Mucosa of descending colon (tissue), 3 donors: ENCODE measurements at regions not wholly inside any gene's neighbourhood (a gene's known extent, or its start where the extent isn't known, plus 50 kb on each side); places are given as distances from the start of the nearest gene placed in this dataset.

Experiments
- ATAC-seq: fragments of 200-7000 bp; cut with Tn5 transposase; one replicate; pipeline ENCODE4 v1.9.1; 2020; ENCODE audit warnings: mild to moderate bottlenecking, moderate library complexity
- DNase-seq, 3 donors: peaks; one replicate each; pipeline ENCODE4 v3.0.0-alpha.2; 2020
- H3K36me3 ChIP-seq: fragments of 200-600 bp; one replicate; pipeline ENCODE4 v1.8.0; 2021; ENCODE audit warnings: low read depth, mild to moderate bottlenecking
- H3K4me1 ChIP-seq: fragments of 200-600 bp; one replicate; pipeline ENCODE4 v1.8.0; 2021; ENCODE audit warnings: low read depth, mild to moderate bottlenecking
- H3K4me3 ChIP-seq: fragments of 200-600 bp; one replicate; pipeline ENCODE4 v1.8.0; 2021; ENCODE audit warnings: mild to moderate bottlenecking
- H3K9me3 ChIP-seq: fragments of 200-600 bp; one replicate; pipeline ENCODE4 v1.8.0; 2021; ENCODE audit warnings: mild to moderate bottlenecking
- intact Hi-C, 2 donors: fragments of 100-400 bp; cut with DNase I in 1 of 2; cut with micrococcal nuclease in 1 of 2; formaldehyde crosslinking; loops; one replicate each; pipeline versions ENCODE4 v1.11.0 to v1.11.1; 2022; cut with DNase I, micrococcal nuclease
- TF ChIP-seq, protein P1 (sequence below): fragments of 200-600 bp; IDR thresholded peaks from one replicate; pipeline ENCODE4 v1.8.0; 2022; ENCODE audit warnings: antibody characterized with exemption, mild to moderate bottlenecking
- donor health status: DM: no; HTN: no; CAD: no; lungs with moderate emphysema.
- donor health status: DM: no; HTN: no; CAD: no.
- donor health status: DM: no; HTN: yes; CAD: no.

DNA sequence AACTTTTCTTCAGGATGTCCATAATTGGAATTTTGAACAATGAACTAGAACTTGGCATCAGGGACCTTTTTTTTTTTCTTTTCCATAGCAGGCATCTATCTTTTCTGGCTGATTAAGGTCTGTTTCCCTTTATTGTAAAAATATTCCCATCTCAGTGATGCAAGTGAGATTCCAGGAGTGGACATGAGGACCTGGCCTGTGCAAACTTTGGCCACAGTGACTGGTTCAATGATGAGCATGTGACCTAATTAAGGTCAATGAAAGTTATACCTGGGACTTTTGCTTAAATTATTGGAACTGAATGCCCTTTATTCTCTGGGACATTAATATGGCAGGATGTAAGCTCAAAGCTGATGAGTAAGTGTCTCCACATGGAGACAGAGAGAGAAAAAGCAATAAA, 83.8 kb downstream of the DIO2 start:
- intact Hi-C loops: no loop called here
- H3K36me3 ChIP-seq: no peaks in the 10 kb centered on the region
- TF ChIP-seq, protein P1, sequence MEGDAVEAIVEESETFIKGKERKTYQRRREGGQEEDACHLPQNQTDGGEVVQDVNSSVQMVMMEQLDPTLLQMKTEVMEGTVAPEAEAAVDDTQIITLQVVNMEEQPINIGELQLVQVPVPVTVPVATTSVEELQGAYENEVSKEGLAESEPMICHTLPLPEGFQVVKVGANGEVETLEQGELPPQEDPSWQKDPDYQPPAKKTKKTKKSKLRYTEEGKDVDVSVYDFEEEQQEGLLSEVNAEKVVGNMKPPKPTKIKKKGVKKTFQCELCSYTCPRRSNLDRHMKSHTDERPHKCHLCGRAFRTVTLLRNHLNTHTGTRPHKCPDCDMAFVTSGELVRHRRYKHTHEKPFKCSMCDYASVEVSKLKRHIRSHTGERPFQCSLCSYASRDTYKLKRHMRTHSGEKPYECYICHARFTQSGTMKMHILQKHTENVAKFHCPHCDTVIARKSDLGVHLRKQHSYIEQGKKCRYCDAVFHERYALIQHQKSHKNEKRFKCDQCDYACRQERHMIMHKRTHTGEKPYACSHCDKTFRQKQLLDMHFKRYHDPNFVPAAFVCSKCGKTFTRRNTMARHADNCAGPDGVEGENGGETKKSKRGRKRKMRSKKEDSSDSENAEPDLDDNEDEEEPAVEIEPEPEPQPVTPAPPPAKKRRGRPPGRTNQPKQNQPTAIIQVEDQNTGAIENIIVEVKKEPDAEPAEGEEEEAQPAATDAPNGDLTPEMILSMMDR: no peak
- H3K4me3 ChIP-seq: no peak overlapping the region
- H3K4me1 ChIP-seq: no peaks in the 10 kb centered on the region
- ATAC-seq: no peak
- no peak for DNase-seq
- no peaks in the 10 kb centered on the region for H3K9me3 ChIP-seq

DNA sequence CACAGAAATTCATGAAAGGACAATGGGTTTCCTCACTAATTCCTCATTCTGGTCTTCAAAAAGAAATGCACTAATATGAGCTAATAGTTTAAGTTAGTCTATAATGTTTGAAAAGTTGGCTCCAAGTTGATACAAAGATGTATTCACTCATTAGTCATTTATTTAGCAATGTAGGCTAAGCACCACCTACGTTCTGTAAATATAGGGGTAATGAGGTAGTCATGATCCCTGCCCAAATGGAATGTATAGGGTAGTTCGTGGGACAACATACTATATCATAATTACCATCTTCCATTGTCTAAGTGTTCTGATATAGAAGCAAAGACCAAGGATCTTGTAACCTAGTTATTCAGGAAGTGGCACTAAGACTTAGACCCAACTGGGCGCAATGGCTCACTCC, 86.5 kb downstream of the DIO2 start:
- Histone ChIP-seq H3K9me3 (no peaks in the 10 kb centered on the region), H3K4me1 (no peaks in the 10 kb centered on the region), H3K4me3 (no peak overlapping the region), H3K36me3 (no peaks in the 10 kb centered on the region)
- intact Hi-C loops: no loop called here
- DNase-seq (no peak), ATAC-seq (no peak)
- TF ChIP-seq, protein P1: no peak

DNA sequence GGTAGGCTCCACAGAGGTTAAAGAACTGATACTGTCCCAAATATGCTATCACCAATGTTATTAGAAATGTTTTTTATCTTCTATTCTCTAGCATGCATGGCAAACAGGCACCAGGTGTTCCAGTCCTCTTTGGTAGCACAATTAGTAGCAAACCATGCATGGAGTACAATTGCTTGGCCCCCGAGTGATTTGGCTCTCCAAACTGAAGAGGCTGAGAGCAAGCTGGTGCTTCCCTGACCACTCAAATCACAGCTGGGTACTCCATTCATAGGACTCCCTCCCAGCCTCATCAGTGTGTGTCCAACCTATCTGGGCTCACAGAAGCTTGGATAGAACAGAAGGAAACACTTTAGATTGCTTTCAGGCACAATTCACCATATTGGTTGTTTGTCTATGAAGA, 93.4 kb downstream of the DIO2 start:
- H3K4me1 ChIP-seq: no peaks in the 10 kb centered on the region
- intact Hi-C loops: no loop called here
- ATAC-seq: no peak

DNA sequence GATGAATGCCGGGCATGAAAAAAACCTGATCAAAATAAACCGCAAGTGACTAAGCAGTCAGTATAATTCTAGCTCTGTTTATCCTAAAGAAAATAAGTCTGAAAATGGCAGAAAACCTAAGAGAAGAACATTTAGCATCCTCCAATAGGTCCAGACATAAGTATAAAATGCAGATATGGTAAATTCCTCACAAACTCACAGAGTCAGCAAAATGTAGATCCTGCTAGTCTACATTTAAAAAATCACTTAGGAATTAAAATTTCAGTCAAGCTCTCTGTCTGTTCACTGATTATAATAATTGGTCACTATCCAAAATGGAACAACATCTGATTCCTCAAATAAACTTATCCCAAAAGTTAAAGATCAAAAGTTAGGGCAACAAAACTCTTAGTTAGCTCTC, 95.1 kb downstream of the DIO2 start:
- no peaks in the 10 kb centered on the region for H3K4me1 ChIP-seq
- TF ChIP-seq, protein P1: no peak
- no peak overlapping the region for H3K4me3 ChIP-seq
- ATAC-seq: no peak
- H3K36me3 ChIP-seq: no peaks in the 10 kb centered on the region
- no peaks in the 10 kb centered on the region for H3K9me3 ChIP-seq
- intact Hi-C loops: no loop called here
- no peak for DNase-seq

More for the DNA sequence above, 93.4 kb downstream of the DIO2 start:
- H3K36me3 ChIP-seq: no peaks in the 10 kb centered on the region
- TF ChIP-seq, protein P1: no peak
- no peaks in the 10 kb centered on the region for H3K9me3 ChIP-seq
- DNase-seq: no peak
- H3K4me3 ChIP-seq: no peak overlapping the region

DNA sequence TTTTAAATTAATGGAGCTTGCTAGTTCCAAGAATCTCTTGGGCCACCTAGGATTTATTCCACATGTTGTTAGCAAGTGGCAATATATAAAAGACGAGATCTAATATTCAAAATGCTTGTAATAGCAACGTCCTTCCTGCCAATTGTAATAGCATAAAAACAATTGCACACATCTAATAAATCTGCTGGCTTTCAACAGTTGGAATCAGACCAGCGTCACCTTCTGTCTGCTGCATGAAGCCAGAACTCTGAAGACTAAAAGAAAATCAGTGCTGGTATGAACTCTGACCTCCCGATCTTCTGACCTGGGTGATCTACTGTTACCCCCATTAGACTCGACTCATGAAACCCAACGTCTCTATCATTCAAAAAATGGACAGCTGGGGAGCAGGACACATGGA, 100.6 kb downstream of the DIO2 start:
- TF ChIP-seq, protein P1: no peak
- Histone ChIP-seq H3K9me3 (no peaks in the 10 kb centered on the region), H3K36me3 (no peaks in the 10 kb centered on the region), H3K4me3 (no peak overlapping the region), H3K4me1 (no peaks in the 10 kb centered on the region)
- DNase-seq (no peak), ATAC-seq (no peak)
- intact Hi-C loops: no loop called here

DNA sequence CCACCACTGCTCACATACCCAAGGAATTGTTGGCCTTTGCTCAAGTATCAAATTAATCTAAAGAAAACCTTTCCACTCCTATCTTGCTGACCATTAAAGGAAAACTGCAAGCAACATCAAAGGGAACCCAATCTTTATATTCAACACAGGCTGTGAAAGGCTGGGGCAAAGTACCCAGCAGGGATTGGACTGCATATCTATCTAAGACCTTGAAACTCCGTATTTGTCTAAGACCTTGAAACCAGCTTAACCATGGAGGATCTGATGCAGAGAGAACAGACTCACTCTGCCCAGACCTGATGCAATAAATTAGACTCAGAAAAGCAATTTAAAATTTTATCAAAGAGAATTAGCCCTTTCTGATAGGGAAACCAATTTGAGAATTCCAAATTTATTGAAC, 102.2 kb downstream of the DIO2 start:
- no peaks in the 10 kb centered on the region for H3K9me3 ChIP-seq
- ATAC-seq: no peak
- TF ChIP-seq, protein P1: no peak
- no peak for DNase-seq
- no peak overlapping the region for H3K4me3 ChIP-seq
- intact Hi-C loops: no loop called here
- H3K36me3 ChIP-seq: no peaks in the 10 kb centered on the region
- H3K4me1 ChIP-seq: no peaks in the 10 kb centered on the region
